Ishikawa (cell line): ENCODE measurements at regions not wholly inside any gene's neighbourhood (a gene's known extent, or its start where the extent isn't known, plus 50 kb on each side); places are given as distances from the start of the nearest gene placed in this dataset.

ENCODE experiments used
- CEBPB ChIP-seq: IDR thresholded peaks from 2 replicates; pipeline ENCODE4 v1.6.1; 2012
- CREB1 ChIP-seq: IDR thresholded peaks from 2 replicates; pipeline ENCODE4 v1.6.1; 2012; ENCODE audit warnings: low read depth
- EGR1 ChIP-seq: IDR thresholded peaks from 2 replicates; pipeline ENCODE4 v1.6.1; 2012
- EP300 ChIP-seq: IDR thresholded peaks from 2 replicates; pipeline ENCODE4 v1.6.1; 2012; ENCODE audit warnings: borderline replicate concordance
- FOXM1 ChIP-seq: IDR thresholded peaks from 2 replicates; pipeline ENCODE4 v1.6.1; 2012; ENCODE audit warnings: low read depth, borderline replicate concordance
- NFIC ChIP-seq: IDR thresholded peaks from 2 replicates; pipeline ENCODE4 v1.6.1; 2012
- RAD21 ChIP-seq: IDR thresholded peaks from 2 replicates; pipeline ENCODE4 v1.6.1; 2012; ENCODE audit warnings: low read depth
- TAF1 ChIP-seq: IDR thresholded peaks from 2 replicates; pipeline ENCODE4 v1.6.1; 2012; ENCODE audit warnings: low read depth, mild to moderate bottlenecking
- TCF12 ChIP-seq: IDR thresholded peaks from 2 replicates; pipeline ENCODE4 v1.6.1; 2012; ENCODE audit warnings: low read depth
- TEAD4 ChIP-seq: IDR thresholded peaks from 2 replicates; pipeline ENCODE4 v1.6.1; 2012
- YY1 ChIP-seq: IDR thresholded peaks from 2 replicates; pipeline ENCODE4 v1.6.1; 2012; ENCODE audit warnings: low read depth
- ZBTB7A ChIP-seq: IDR thresholded peaks from 2 replicates; pipeline ENCODE4 v1.6.1; 2012; ENCODE audit warnings: low read depth
- TF ChIP-seq, protein P1 (sequence below): IDR thresholded peaks from 2 replicates; pipeline ENCODE4 v1.6.1; 2012; ENCODE audit warnings: low read depth, mild to moderate bottlenecking
- TF ChIP-seq, protein P2 (sequence below): IDR thresholded peaks from 2 replicates; pipeline ENCODE4 v1.6.1; 2012
- TF ChIP-seq, protein P3 (sequence below): IDR thresholded peaks from 2 replicates; pipeline ENCODE4 v1.6.1; 2012

- TF ChIP-seq, protein P1, sequence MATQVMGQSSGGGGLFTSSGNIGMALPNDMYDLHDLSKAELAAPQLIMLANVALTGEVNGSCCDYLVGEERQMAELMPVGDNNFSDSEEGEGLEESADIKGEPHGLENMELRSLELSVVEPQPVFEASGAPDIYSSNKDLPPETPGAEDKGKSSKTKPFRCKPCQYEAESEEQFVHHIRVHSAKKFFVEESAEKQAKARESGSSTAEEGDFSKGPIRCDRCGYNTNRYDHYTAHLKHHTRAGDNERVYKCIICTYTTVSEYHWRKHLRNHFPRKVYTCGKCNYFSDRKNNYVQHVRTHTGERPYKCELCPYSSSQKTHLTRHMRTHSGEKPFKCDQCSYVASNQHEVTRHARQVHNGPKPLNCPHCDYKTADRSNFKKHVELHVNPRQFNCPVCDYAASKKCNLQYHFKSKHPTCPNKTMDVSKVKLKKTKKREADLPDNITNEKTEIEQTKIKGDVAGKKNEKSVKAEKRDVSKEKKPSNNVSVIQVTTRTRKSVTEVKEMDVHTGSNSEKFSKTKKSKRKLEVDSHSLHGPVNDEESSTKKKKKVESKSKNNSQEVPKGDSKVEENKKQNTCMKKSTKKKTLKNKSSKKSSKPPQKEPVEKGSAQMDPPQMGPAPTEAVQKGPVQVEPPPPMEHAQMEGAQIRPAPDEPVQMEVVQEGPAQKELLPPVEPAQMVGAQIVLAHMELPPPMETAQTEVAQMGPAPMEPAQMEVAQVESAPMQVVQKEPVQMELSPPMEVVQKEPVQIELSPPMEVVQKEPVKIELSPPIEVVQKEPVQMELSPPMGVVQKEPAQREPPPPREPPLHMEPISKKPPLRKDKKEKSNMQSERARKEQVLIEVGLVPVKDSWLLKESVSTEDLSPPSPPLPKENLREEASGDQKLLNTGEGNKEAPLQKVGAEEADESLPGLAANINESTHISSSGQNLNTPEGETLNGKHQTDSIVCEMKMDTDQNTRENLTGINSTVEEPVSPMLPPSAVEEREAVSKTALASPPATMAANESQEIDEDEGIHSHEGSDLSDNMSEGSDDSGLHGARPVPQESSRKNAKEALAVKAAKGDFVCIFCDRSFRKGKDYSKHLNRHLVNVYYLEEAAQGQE = no peak
- TF ChIP-seq TEAD4 = no peak
- no peak for TF ChIP-seq FOXM1
- TF ChIP-seq CREB1 = no peak
- TF ChIP-seq NFIC = no peak
- TF ChIP-seq, protein P2, sequence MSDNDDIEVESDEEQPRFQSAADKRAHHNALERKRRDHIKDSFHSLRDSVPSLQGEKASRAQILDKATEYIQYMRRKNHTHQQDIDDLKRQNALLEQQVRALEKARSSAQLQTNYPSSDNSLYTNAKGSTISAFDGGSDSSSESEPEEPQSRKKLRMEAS = no peak
- TF ChIP-seq RAD21 = no peak
- TF ChIP-seq TAF1 = no peak
- no peak for TF ChIP-seq TCF12
- TF ChIP-seq YY1 = no peak
- TF ChIP-seq EP300 = no peak
- TF ChIP-seq EGR1 = no peak
- no peak for TF ChIP-seq CEBPB
- TF ChIP-seq ZBTB7A = no peak
- TF ChIP-seq, protein P3, sequence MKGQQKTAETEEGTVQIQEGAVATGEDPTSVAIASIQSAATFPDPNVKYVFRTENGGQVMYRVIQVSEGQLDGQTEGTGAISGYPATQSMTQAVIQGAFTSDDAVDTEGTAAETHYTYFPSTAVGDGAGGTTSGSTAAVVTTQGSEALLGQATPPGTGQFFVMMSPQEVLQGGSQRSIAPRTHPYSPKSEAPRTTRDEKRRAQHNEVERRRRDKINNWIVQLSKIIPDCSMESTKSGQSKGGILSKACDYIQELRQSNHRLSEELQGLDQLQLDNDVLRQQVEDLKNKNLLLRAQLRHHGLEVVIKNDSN = no peak
Observed at GRCh38 chr18:59801576-59801975, 98.2 kb upstream of the PMAIP1 start.

DNA sequence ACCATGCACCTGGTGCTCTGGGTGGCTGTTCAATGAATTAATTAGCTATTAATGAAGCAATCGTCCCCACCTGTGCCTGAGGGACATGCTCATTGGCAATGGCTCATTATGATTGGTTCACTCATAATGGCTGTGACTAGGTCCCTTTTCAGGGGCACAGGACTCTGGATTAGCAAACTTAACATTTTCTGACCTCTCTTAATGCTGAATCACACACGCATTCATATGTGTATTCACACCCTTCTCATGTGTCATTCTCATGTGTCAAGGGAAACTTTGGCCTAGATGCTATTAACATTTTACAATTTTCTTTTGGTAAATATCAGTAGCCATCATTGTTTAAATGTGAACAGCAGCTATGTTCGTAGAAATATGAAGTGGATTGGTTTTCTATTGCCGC is 98.9 kb upstream of the PMAIP1 start:
- TF ChIP-seq NFIC (no peak), TAF1 (no peak), TCF12 (no peak), ZBTB7A (no peak), CEBPB (no peak), CREB1 (no peak), RAD21 (no peak), FOXM1 (no peak), TEAD4 (no peak), EGR1 (no peak), EP300 (no peak), YY1 (no peak)
- TF ChIP-seq, protein P2 = no peak
- TF ChIP-seq, protein P3 = no peak
- TF ChIP-seq, protein P1 = no peak

GRCh38 chr18:59799383-59800015 is 100.3 kb upstream of the PMAIP1 start:
- TF ChIP-seq ZBTB7A (no peak), TEAD4 (no peak), TAF1 (no peak), YY1 (no peak), EP300 (no peak), CEBPB (no peak), CREB1 (no peak), EGR1 (no peak), NFIC (no peak), TCF12 (no peak)
- TF ChIP-seq, protein P1 = no peak
- TF ChIP-seq, protein P2 = no peak

DNA sequence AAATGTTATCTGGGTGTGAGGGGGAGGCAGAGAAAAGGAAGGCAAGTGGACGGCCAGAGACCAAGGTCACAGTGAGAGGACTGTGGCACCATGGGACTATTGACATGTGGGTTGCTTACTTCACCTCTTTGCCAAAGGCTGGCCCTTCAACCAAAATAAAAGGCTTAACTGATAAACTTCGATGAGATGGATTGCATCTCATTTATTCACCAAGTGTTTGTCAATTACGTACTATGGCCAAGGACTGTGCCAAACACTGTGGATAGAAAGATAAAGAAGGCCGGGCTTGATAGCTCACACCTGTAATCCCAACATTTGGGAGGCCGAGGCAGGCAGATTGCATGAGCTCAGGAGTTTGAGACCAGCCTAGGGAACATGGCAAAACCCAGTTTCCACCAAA is 98.7 kb upstream of the CCBE1 start:
- TF ChIP-seq TCF12 (no peak), EP300 (no peak), EGR1 (no peak), CREB1 (no peak), NFIC (no peak), TEAD4 (no peak), RAD21 (no peak), CEBPB (no peak), FOXM1 (no peak)
- TF ChIP-seq, protein P2 = no peak
- TF ChIP-seq, protein P1 = no peak
- TF ChIP-seq, protein P3 = no peak
